ENCODE measurements at regions not wholly inside any gene's neighbourhood (a gene's known extent, or its start where the extent isn't known, plus 50 kb on each side); places are given as distances from the start of the nearest gene placed in this dataset.

- DNase-seq (ENCODE audit: low spot score) = no peak
- no peak overlapping the region for H3K27ac ChIP-seq
- no peak for TF ChIP-seq CTCF (conservative IDR thresholded peaks at IDR 0.05; ENCODE audit: low read depth)
- CTCF ChIA-PET = no interaction called here
- POLR2A ChIA-PET (ENCODE audit: low non-redundant PET) = no interaction called here
Observed at GRCh38 chr12:125434936-125435443, 369.8 kb downstream of the AACS start.

- no peak overlapping the region for H3K27ac ChIP-seq
- no peak for DNase-seq (ENCODE audit: low spot score)
- ChIA-PET POLR2A (ENCODE audit: low non-redundant PET) (no interaction called here), CTCF (no interaction called here)
- no peak for TF ChIP-seq CTCF (conservative IDR thresholded peaks at IDR 0.05; ENCODE audit: low read depth)
Observed at GRCh38 chr12:125435871-125436270, 370.6 kb downstream of the AACS start.

- DNase-seq (ENCODE audit: low spot score) = no peak
- no peak for TF ChIP-seq CTCF (conservative IDR thresholded peaks at IDR 0.05; ENCODE audit: low read depth)
- POLR2A ChIA-PET (ENCODE audit: low non-redundant PET) = no interaction called here
- CTCF ChIA-PET = no interaction called here
- no peak overlapping the region for H3K27ac ChIP-seq
Observed at GRCh38 chr12:125436686-125437085, 371.5 kb downstream of the AACS start.

- no peak for DNase-seq (ENCODE audit: low spot score)
- TF ChIP-seq CTCF (conservative IDR thresholded peaks at IDR 0.05; ENCODE audit: low read depth) = no peak
- ChIA-PET CTCF (no interaction called here), POLR2A (ENCODE audit: low non-redundant PET) (no interaction called here)
- H3K27ac ChIP-seq = no peak overlapping the region
Observed at GRCh38 chr12:125440399-125440798, 375.2 kb downstream of the AACS start.

GRCh38 chr12:125443341-125443740 is 378.1 kb downstream of the AACS start:
- ChIA-PET POLR2A (ENCODE audit: low non-redundant PET) (no interaction called here), CTCF (interaction anchor here (0.6 kb wide), 1 partner anchor 30 kb away, joined by 4 read pairs; no protein-coding TSS in a partner anchor)
- no peak for TF ChIP-seq CTCF (conservative IDR thresholded peaks at IDR 0.05; ENCODE audit: low read depth)
- H3K27ac ChIP-seq = no peak overlapping the region
- DNase-seq (ENCODE audit: low spot score) = no peak

- CTCF ChIA-PET = no interaction called here
- no peak overlapping the region for H3K27ac ChIP-seq
- TF ChIP-seq CTCF (conservative IDR thresholded peaks at IDR 0.05; ENCODE audit: low read depth) = no peak
Observed at GRCh38 chr12:125451408-125451807, 386.2 kb downstream of the AACS start.

GRCh38 chr12:125453751-125454150 is 388.5 kb downstream of the AACS start:
- H3K27ac ChIP-seq = no peak overlapping the region
- CTCF ChIA-PET = no interaction called here
- no peak for DNase-seq (ENCODE audit: low spot score)
- POLR2A ChIA-PET (ENCODE audit: low non-redundant PET) = no interaction called here
- TF ChIP-seq CTCF (conservative IDR thresholded peaks at IDR 0.05; ENCODE audit: low read depth) = no peak

More at GRCh38 chr12:125451408-125451807, 386.2 kb downstream of the AACS start:
- DNase-seq (ENCODE audit: low spot score) = no peak
- POLR2A ChIA-PET (ENCODE audit: low non-redundant PET) = no interaction called here

Measured in RWPE1 (cell line).